ENCODE measurements at regions not wholly inside any gene's neighbourhood (a gene's known extent, or its start where the extent isn't known, plus 50 kb on each side); places are given as distances from the start of the nearest gene placed in this dataset.
"Not testable (repeated sequence)": the region's sequence is repeated elsewhere in the genome, so short reads cannot be mapped to it uniquely, and the experiment has no call there.

GRCh38 chr4:134934036-134934808 is 732.6 kb upstream of the PABPC4L start:
- Mint-ChIP-seq H3K4me1 (ENCODE audit: low read depth) (no peaks in the 10 kb centered on the region), H3K27me3 (ENCODE audit: low read depth) (no peaks in the 10 kb centered on the region), H3K9me3 (peaks cover 13% of the 10 kb centered on the region), H3K4me3 (ENCODE audit: low read depth) (no peak overlapping the region), H3K36me3 (ENCODE audit: low read depth) (no peaks in the 10 kb centered on the region), H3K27ac (no peak overlapping the region)
- no peak for DNase-seq (ENCODE audit: low spot score)
- intact Hi-C loops (cut with micrococcal nuclease) = no loop called here

GRCh38 chr4:134915355-134915754 is 713.8 kb upstream of the PABPC4L start:
- Mint-ChIP-seq H3K9me3 (peaks cover 9% of the 10 kb centered on the region), H3K27ac (no peak overlapping the region), H3K4me3 (ENCODE audit: low read depth) (no peak overlapping the region), H3K4me1 (ENCODE audit: low read depth) (no peaks in the 10 kb centered on the region), H3K36me3 (ENCODE audit: low read depth) (no peaks in the 10 kb centered on the region), H3K27me3 (ENCODE audit: low read depth) (no peaks in the 10 kb centered on the region)
- intact Hi-C loops (cut with micrococcal nuclease) = no loop called here
- no peak for DNase-seq (ENCODE audit: low spot score)

GRCh38 chr4:134914250-134914649 is 712.7 kb upstream of the PABPC4L start:
- H3K27ac Mint-ChIP-seq; intact Hi-C loops (cut with micrococcal nuclease); H3K4me3 Mint-ChIP-seq (ENCODE audit: low read depth); H3K9me3 Mint-ChIP-seq; H3K27me3 Mint-ChIP-seq (ENCODE audit: low read depth); H3K36me3 Mint-ChIP-seq (ENCODE audit: low read depth); DNase-seq (ENCODE audit: low spot score); H3K4me1 Mint-ChIP-seq (ENCODE audit: low read depth): not testable (repeated sequence)

- H3K27ac Mint-ChIP-seq = no peak overlapping the region
- no peaks in the 10 kb centered on the region for H3K4me1 Mint-ChIP-seq (ENCODE audit: low read depth)
- H3K27me3 Mint-ChIP-seq (ENCODE audit: low read depth) = no peaks in the 10 kb centered on the region
- no peaks in the 10 kb centered on the region for H3K36me3 Mint-ChIP-seq (ENCODE audit: low read depth)
- no peak for DNase-seq (ENCODE audit: low spot score)
- intact Hi-C loops (cut with micrococcal nuclease) = no loop called here
- peaks cover 8% of the 10 kb centered on the region for H3K9me3 Mint-ChIP-seq
- no peak overlapping the region for H3K4me3 Mint-ChIP-seq (ENCODE audit: low read depth)
These were observed 710.4 kb upstream of the PABPC4L start for GRCh38 chr4:134911941-134912340.

- Mint-ChIP-seq H3K36me3 (ENCODE audit: low read depth) (no peaks in the 10 kb centered on the region), H3K27me3 (ENCODE audit: low read depth) (no peaks in the 10 kb centered on the region), H3K27ac (no peak overlapping the region), H3K9me3 (peaks cover 25% of the 10 kb centered on the region), H3K4me3 (ENCODE audit: low read depth) (no peak overlapping the region), H3K4me1 (ENCODE audit: low read depth) (no peaks in the 10 kb centered on the region)
- DNase-seq (ENCODE audit: low spot score) = no peak
- intact Hi-C loops (cut with micrococcal nuclease) = no loop called here
These were observed 704.9 kb upstream of the PABPC4L start for GRCh38 chr4:134906404-134907023.

GRCh38 chr4:134905061-134905460 is 703.5 kb upstream of the PABPC4L start:
- intact Hi-C loops (cut with micrococcal nuclease) = no loop called here
- H3K27me3 Mint-ChIP-seq (ENCODE audit: low read depth) = no peaks in the 10 kb centered on the region
- no peaks in the 10 kb centered on the region for H3K4me1 Mint-ChIP-seq (ENCODE audit: low read depth)
- peaks cover 25% of the 10 kb centered on the region for H3K9me3 Mint-ChIP-seq
- H3K36me3 Mint-ChIP-seq (ENCODE audit: low read depth) = no peaks in the 10 kb centered on the region
- no peak overlapping the region for H3K4me3 Mint-ChIP-seq (ENCODE audit: low read depth)
- no peak overlapping the region for H3K27ac Mint-ChIP-seq
- no peak for DNase-seq (ENCODE audit: low spot score)

- H3K4me3 Mint-ChIP-seq (ENCODE audit: low read depth) = no peak overlapping the region
- no peak overlapping the region for H3K27ac Mint-ChIP-seq
- H3K9me3 Mint-ChIP-seq = no peaks in the 10 kb centered on the region
- intact Hi-C loops (cut with micrococcal nuclease) = no loop called here
- no peaks in the 10 kb centered on the region for H3K4me1 Mint-ChIP-seq (ENCODE audit: low read depth)
- H3K36me3 Mint-ChIP-seq (ENCODE audit: low read depth) = no peaks in the 10 kb centered on the region
- DNase-seq (ENCODE audit: low spot score) = no peak
- no peaks in the 10 kb centered on the region for H3K27me3 Mint-ChIP-seq (ENCODE audit: low read depth)
These were observed 686.6 kb upstream of the PABPC4L start for GRCh38 chr4:134888156-134888555.

- Mint-ChIP-seq H3K27ac (no peak overlapping the region), H3K9me3 (peaks cover 7% of the 10 kb centered on the region), H3K27me3 (ENCODE audit: low read depth) (no peaks in the 10 kb centered on the region), H3K4me3 (ENCODE audit: low read depth) (no peak overlapping the region), H3K4me1 (ENCODE audit: low read depth) (no peaks in the 10 kb centered on the region), H3K36me3 (ENCODE audit: low read depth) (no peaks in the 10 kb centered on the region)
- intact Hi-C loops (cut with micrococcal nuclease) = no loop called here
- DNase-seq (ENCODE audit: low spot score) = no peak
These were observed 683.8 kb upstream of the PABPC4L start for GRCh38 chr4:134885436-134885835.

GRCh38 chr4:134883831-134884449 is 682.4 kb upstream of the PABPC4L start:
- Mint-ChIP-seq H3K4me1 (ENCODE audit: low read depth) (no peaks in the 10 kb centered on the region), H3K27ac (no peak overlapping the region), H3K27me3 (ENCODE audit: low read depth) (no peaks in the 10 kb centered on the region), H3K4me3 (ENCODE audit: low read depth) (no peak overlapping the region), H3K9me3 (peaks cover 11% of the 10 kb centered on the region), H3K36me3 (ENCODE audit: low read depth) (no peaks in the 10 kb centered on the region)
- no peak for DNase-seq (ENCODE audit: low spot score)
- intact Hi-C loops (cut with micrococcal nuclease) = no loop called here

- H3K9me3 Mint-ChIP-seq = peaks cover 20% of the 10 kb centered on the region
- H3K36me3 Mint-ChIP-seq (ENCODE audit: low read depth) = no peaks in the 10 kb centered on the region
- H3K4me3 Mint-ChIP-seq (ENCODE audit: low read depth) = no peak overlapping the region
- H3K4me1 Mint-ChIP-seq (ENCODE audit: low read depth) = no peaks in the 10 kb centered on the region
- no peaks in the 10 kb centered on the region for H3K27me3 Mint-ChIP-seq (ENCODE audit: low read depth)
- intact Hi-C loops (cut with micrococcal nuclease) = no loop called here
- no peak for DNase-seq (ENCODE audit: low spot score)
- H3K27ac Mint-ChIP-seq = no peak overlapping the region
These were observed 677.4 kb upstream of the PABPC4L start for GRCh38 chr4:134879019-134879418.

- H3K27me3 Mint-ChIP-seq (ENCODE audit: low read depth) = no peaks in the 10 kb centered on the region
- no peak overlapping the region for H3K27ac Mint-ChIP-seq
- no peaks in the 10 kb centered on the region for H3K36me3 Mint-ChIP-seq (ENCODE audit: low read depth)
- H3K4me3 Mint-ChIP-seq (ENCODE audit: low read depth) = no peak overlapping the region
- peaks cover 13% of the 10 kb centered on the region for H3K9me3 Mint-ChIP-seq
- no peak for DNase-seq (ENCODE audit: low spot score)
- H3K4me1 Mint-ChIP-seq (ENCODE audit: low read depth) = no peaks in the 10 kb centered on the region
- intact Hi-C loops (cut with micrococcal nuclease) = no loop called here
These were observed 665.4 kb upstream of the PABPC4L start for GRCh38 chr4:134867027-134867426.

- H3K36me3 Mint-ChIP-seq (ENCODE audit: low read depth) = no peaks in the 10 kb centered on the region
- intact Hi-C loops (cut with micrococcal nuclease) = no loop called here
- no peaks in the 10 kb centered on the region for H3K27me3 Mint-ChIP-seq (ENCODE audit: low read depth)
- no peaks in the 10 kb centered on the region for H3K4me1 Mint-ChIP-seq (ENCODE audit: low read depth)
- H3K4me3 Mint-ChIP-seq (ENCODE audit: low read depth) = no peak overlapping the region
- peaks cover 18% of the 10 kb centered on the region for H3K9me3 Mint-ChIP-seq
- no peak for DNase-seq (ENCODE audit: low spot score)
- no peak overlapping the region for H3K27ac Mint-ChIP-seq
These were observed 664.1 kb upstream of the PABPC4L start for GRCh38 chr4:134865675-134866074.

GRCh38 chr4:134862116-134862515 is 660.5 kb upstream of the PABPC4L start:
- intact Hi-C loops (cut with micrococcal nuclease) = no loop called here
- Mint-ChIP-seq H3K36me3 (ENCODE audit: low read depth) (no peaks in the 10 kb centered on the region), H3K4me3 (ENCODE audit: low read depth) (no peak overlapping the region), H3K9me3 (peaks cover 11% of the 10 kb centered on the region), H3K27ac (no peak overlapping the region), H3K27me3 (ENCODE audit: low read depth) (no peaks in the 10 kb centered on the region), H3K4me1 (ENCODE audit: low read depth) (no peaks in the 10 kb centered on the region)
- DNase-seq (ENCODE audit: low spot score) = no peak
